ENCODE measurements at regions not wholly inside any gene's neighbourhood (a gene's known extent, or its start where the extent isn't known, plus 50 kb on each side); places are given as distances from the start of the nearest gene placed in this dataset.
A peak's percentile ranks its signal among the peaks of the same experiment; 100 is the strongest.

DNA sequence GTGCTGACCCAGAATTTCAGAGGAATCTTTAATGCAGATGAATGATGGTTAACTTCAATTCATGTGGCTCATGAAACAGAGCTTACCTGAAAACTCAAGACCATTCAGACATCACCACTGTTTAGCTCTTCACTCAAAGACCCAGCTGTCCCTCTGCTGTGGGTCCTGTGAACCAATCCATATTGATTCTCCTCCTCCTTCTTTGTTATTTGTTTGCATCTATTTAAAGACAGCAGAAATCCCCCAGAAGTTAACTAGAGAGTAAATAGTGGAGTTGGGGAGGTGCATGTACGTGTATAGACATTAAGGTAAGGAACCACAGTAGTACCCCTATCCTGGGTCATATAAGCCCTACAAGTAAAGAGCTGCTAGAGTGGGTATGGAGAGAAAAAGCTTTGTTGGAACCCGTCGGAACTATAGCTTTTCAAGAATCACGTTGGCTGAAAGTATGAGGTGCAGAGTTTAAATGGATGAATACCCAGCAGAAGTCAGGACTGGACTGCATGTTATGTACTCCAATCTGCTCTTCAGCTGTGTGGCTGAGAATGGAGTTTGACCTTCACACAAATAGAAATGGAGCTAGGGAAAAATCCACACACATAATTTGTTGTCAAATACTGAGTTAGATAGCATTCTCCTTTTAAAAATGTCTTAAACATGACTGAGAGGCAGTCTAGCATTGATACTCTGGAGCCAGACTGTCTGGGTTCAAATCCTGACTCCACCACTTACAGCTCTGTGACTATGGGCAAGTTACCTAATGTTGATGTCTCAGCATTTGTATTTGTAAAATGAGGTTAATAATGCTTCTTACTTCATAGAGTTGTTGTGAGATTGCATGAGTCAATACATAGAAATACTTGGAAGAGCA lies 81.7 kb upstream of the HK2 start:
- no peaks in the 10 kb centered on the region for H3K27me3 ChIP-seq (ENCODE audit: control insufficient read depth in 1 of 2, insufficient read depth in 2 of 2, low read length in 1 of 2)
- no peaks in the 10 kb centered on the region for H3K36me3 ChIP-seq (ENCODE audit: control insufficient read depth in 1 of 2, insufficient read depth in 2 of 2, low read length in 1 of 2)
- H3K4me1 ChIP-seq (ENCODE audit: control insufficient read depth in 1 of 2, insufficient read depth in 2 of 2, low read length in 2 of 2): no peaks in the 10 kb centered on the region
- no peak for DNase-seq
- H3K27ac ChIP-seq (ENCODE audit: low read depth in 1 of 2, low read length in 2 of 2): no peak overlapping the region
- no peaks in the 10 kb centered on the region for H3K9me3 ChIP-seq (ENCODE audit: control insufficient read depth, low read length)
- H3K4me3 ChIP-seq (ENCODE audit: low read length in 2 of 2): no peak overlapping the region
- 79% methylated on average over 4 of the region's 4 CpGs for WGBS, 2 donors
- intact Hi-C loops (cut with DNase I): no loop called here
- ATAC-seq (ENCODE audit: low FRiP score): no peak

DNA sequence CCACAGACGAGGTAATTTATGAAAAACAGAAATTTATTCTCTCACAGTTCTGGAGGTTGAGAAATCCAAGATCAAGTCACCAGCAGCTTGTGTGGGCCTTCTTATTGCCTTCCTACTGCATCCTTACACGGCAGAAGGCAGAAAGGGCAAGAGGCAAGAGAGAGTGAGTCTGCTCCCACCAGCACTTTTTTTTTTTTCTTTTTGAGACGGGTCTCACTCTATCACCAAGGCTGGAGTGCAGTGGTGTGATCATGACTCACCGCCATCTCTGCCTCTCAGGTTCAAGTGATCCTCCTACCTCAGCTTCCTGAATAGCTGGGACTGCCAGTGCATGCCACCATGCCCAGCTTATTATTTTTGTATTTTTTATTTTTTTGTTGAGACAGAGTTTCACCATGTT lies 78.5 kb upstream of the HK2 start:
- Histone ChIP-seq H3K4me1 (ENCODE audit: control insufficient read depth in 1 of 2, insufficient read depth in 2 of 2, low read length in 2 of 2) (no peaks in the 10 kb centered on the region), H3K9me3 (ENCODE audit: control insufficient read depth, low read length) (no peaks in the 10 kb centered on the region), H3K27ac (ENCODE audit: low read depth in 1 of 2, low read length in 2 of 2) (no peak overlapping the region), H3K27me3 (ENCODE audit: control insufficient read depth in 1 of 2, insufficient read depth in 2 of 2, low read length in 1 of 2) (no peaks in the 10 kb centered on the region), H3K4me3 (ENCODE audit: low read length in 2 of 2) (no peak overlapping the region), H3K36me3 (ENCODE audit: control insufficient read depth in 1 of 2, insufficient read depth in 2 of 2, low read length in 1 of 2) (no peaks in the 10 kb centered on the region)
- DNase-seq: no peak
- intact Hi-C loops (cut with DNase I): no loop called here
- WGBS, 2 donors: 86 to 92% methylated on average over 4 of the region's 4 CpGs
- ATAC-seq (ENCODE audit: low FRiP score): no peak

DNA sequence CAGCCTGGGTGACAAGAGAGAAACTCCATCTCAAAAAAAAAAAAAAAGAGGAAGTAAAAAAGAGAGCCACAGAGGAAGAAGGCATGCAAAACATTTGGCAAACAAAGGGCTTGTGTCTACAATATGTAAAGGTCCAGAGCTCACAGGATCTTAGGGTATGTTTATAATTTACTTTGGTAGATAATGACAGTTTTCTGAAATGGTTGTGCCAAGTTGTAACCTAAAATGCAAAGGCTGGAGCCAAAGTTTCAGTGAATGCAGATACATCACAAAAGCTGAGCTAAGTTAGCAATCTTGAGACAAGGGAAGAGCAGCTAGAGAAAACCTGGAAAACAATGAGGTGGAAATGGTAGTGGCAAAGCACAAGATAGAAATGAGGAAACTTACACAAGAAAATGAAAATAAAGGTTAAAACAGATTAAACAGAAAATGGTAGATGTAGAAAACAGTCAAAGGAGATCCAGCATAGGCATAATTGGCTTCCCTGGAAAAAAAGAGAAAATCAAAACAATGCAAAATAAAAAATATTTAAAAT lies 77.5 kb upstream of the HK2 start:
- H3K27ac ChIP-seq (ENCODE audit: low read depth in 1 of 2, low read length in 2 of 2): no peak overlapping the region
- no peaks in the 10 kb centered on the region for H3K27me3 ChIP-seq (ENCODE audit: control insufficient read depth in 1 of 2, insufficient read depth in 2 of 2, low read length in 1 of 2)
- no peak for DNase-seq
- H3K4me3 ChIP-seq (ENCODE audit: low read length in 2 of 2): no peak overlapping the region
- no peaks in the 10 kb centered on the region for H3K36me3 ChIP-seq (ENCODE audit: control insufficient read depth in 1 of 2, insufficient read depth in 2 of 2, low read length in 1 of 2)
- H3K4me1 ChIP-seq (ENCODE audit: control insufficient read depth in 1 of 2, insufficient read depth in 2 of 2, low read length in 2 of 2): no peaks in the 10 kb centered on the region
- intact Hi-C loops (cut with DNase I): no loop called here
- no peaks in the 10 kb centered on the region for H3K9me3 ChIP-seq (ENCODE audit: control insufficient read depth, low read length)
- no peak for ATAC-seq (ENCODE audit: low FRiP score)

DNA sequence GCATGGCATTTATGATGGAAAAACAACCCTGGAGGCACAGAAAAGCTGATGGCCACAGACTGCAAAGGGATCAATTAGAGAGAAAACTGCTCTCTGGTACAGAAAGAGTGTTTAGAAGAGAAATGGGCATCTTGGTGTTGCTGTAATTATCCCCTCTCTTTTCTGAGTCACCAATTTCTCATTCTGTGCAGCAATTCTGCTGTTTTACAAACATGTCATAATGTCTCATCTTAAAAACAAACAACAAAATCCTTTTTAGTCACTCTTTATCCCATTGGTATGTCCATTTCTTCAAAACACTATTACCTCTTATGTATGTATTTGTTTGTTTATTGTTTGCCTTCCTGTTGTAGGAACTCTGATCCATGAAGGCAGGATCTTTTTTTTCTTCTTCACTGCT lies 73.9 kb upstream of the HK2 start:
- Histone ChIP-seq H3K9me3 (ENCODE audit: control insufficient read depth, low read length) (no peaks in the 10 kb centered on the region), H3K36me3 (ENCODE audit: control insufficient read depth in 1 of 2, insufficient read depth in 2 of 2, low read length in 1 of 2) (no peaks in the 10 kb centered on the region), H3K4me3 (ENCODE audit: low read length in 2 of 2) (no peak overlapping the region), H3K27ac (ENCODE audit: low read depth in 1 of 2, low read length in 2 of 2) (no peak overlapping the region), H3K4me1 (ENCODE audit: control insufficient read depth in 1 of 2, insufficient read depth in 2 of 2, low read length in 2 of 2) (no peaks in the 10 kb centered on the region), H3K27me3 (ENCODE audit: control insufficient read depth in 1 of 2, insufficient read depth in 2 of 2, low read length in 1 of 2) (no peaks in the 10 kb centered on the region)
- DNase-seq: no peak
- intact Hi-C loops (cut with DNase I): no loop called here
- ATAC-seq (ENCODE audit: low FRiP score): no peak

DNA sequence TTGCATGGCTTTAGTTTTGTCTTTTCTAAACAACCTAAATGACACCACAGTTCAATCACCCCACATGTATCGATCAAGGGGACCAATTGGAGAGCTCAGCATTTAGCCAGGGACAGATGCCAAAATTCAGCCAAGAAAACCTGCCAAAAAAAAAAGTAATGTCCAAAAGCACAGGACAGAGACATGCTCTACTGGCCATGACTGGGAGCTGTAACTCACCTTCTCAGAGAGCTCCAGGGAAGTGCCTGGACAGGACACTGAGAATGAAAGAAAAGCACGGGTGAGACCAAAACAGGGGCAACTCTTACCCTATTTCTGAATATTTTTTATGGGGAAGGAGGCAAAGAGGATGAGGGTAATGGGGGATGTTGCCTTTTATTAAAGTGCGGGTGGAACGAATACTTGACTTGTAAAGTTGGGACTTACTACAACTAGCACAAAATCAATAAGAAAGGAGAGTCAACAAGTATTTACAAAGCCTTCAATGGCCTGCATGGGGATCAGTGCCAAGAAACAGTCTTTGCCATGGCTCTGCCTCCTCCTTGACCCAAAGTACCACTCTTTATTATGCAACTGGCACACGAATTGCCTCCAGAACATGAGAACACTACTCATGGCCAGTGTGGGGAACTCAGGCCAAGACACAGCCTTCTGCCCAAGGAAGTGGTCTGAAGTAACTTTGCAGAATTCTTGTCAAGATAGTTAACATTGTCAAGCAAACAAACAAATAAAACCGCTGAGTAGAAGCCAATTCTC lies 72.9 kb upstream of the HK2 start:
- Histone ChIP-seq H3K36me3 (ENCODE audit: control insufficient read depth in 1 of 2, insufficient read depth in 2 of 2, low read length in 1 of 2) (no peaks in the 10 kb centered on the region), H3K27ac (ENCODE audit: low read depth in 1 of 2, low read length in 2 of 2) (no peak overlapping the region), H3K4me3 (ENCODE audit: low read length in 2 of 2) (no peak overlapping the region), H3K4me1 (ENCODE audit: control insufficient read depth in 1 of 2, insufficient read depth in 2 of 2, low read length in 2 of 2) (no peaks in the 10 kb centered on the region), H3K9me3 (ENCODE audit: control insufficient read depth, low read length) (no peaks in the 10 kb centered on the region), H3K27me3 (ENCODE audit: control insufficient read depth in 1 of 2, insufficient read depth in 2 of 2, low read length in 1 of 2) (no peaks in the 10 kb centered on the region)
- DNase-seq (no peak), ATAC-seq (ENCODE audit: low FRiP score) (no peak)
- 80 to 86% methylated on average over 6 of the region's 6 CpGs for WGBS, 2 donors
- intact Hi-C loops (cut with DNase I): no loop called here

DNA sequence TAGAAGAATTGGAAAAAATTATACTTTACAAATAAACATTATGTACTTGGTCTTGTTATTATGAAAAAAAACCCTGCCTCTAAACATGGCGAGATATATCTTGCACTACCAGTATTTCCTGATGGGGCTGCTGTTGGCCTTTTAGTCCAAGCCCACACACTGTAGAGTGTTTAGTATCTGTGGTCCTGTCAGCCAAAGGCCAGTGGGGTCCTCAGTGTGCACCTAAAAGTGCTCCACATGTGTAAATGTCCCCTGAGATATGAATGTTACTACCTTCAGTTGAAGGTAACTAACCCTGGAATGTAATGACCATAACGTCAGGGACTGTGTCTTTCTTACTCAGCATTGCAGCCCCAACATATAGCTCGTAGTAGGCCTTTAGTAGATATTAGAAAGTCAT lies 71.1 kb upstream of the HK2 start:
- 89 to 96% methylated on average over 3 of the region's 3 CpGs for WGBS, 2 donors
- no peak overlapping the region for H3K27ac ChIP-seq (ENCODE audit: low read depth in 1 of 2, low read length in 2 of 2)
- peaks cover 0 to 1% of the 10 kb centered on the region in 2 donors for H3K36me3 ChIP-seq (ENCODE audit: control insufficient read depth in 1 of 2, insufficient read depth in 2 of 2, low read length in 1 of 2)
- intact Hi-C loops (cut with DNase I): no loop called here
- no peaks in the 10 kb centered on the region for H3K27me3 ChIP-seq (ENCODE audit: control insufficient read depth in 1 of 2, insufficient read depth in 2 of 2, low read length in 1 of 2)
- ATAC-seq (ENCODE audit: low FRiP score) (no peak), DNase-seq (no peak)
- no peak overlapping the region for H3K4me3 ChIP-seq (ENCODE audit: low read length in 2 of 2)
- H3K4me1 ChIP-seq (ENCODE audit: control insufficient read depth in 1 of 2, insufficient read depth in 2 of 2, low read length in 2 of 2): no peaks in the 10 kb centered on the region
- H3K9me3 ChIP-seq (ENCODE audit: control insufficient read depth, low read length): peaks cover 2% of the 10 kb centered on the region

DNA sequence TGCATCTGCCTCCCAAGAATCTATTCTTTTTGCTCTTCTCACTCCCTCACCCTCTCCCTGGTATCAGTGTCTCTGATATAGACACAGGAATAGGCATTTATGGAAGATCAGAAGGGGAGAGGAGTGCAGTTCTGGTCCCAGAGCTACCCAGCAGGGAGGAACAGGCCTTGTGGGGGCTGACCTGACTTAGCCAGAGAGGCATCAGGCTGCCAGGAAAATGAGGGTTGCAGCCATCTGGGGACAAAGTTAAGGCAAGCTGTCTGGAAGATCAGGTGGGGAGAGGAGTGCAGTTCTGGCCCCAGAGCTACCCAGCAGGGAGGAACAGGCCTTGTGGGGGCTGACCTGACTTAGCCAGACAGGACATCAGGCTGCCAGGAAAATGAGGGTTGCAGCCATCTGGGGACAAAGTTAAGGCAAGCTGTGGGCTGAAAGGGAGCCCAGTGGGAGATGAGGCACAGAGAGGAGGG lies 69.9 kb upstream of the HK2 start:
- H3K27me3 ChIP-seq (ENCODE audit: control insufficient read depth in 1 of 2, insufficient read depth in 2 of 2, low read length in 1 of 2): no peaks in the 10 kb centered on the region
- H3K36me3 ChIP-seq (ENCODE audit: control insufficient read depth in 1 of 2, insufficient read depth in 2 of 2, low read length in 1 of 2): peaks cover 0 to 1% of the 10 kb centered on the region in 2 donors
- H3K4me1 ChIP-seq (ENCODE audit: control insufficient read depth in 1 of 2, insufficient read depth in 2 of 2, low read length in 2 of 2): peaks cover 0 to 2% of the 10 kb centered on the region in 2 donors
- H3K27ac ChIP-seq (ENCODE audit: low read depth in 1 of 2, low read length in 2 of 2): peak overlapping the region in 1 of 2 donors; percentile 38
- ATAC-seq (ENCODE audit: low FRiP score) (no peak), DNase-seq (no peak)
- H3K9me3 ChIP-seq (ENCODE audit: control insufficient read depth, low read length): peaks cover 2% of the 10 kb centered on the region
- no peak overlapping the region for H3K4me3 ChIP-seq (ENCODE audit: low read length in 2 of 2)
- intact Hi-C loops (cut with DNase I): no loop called here

DNA sequence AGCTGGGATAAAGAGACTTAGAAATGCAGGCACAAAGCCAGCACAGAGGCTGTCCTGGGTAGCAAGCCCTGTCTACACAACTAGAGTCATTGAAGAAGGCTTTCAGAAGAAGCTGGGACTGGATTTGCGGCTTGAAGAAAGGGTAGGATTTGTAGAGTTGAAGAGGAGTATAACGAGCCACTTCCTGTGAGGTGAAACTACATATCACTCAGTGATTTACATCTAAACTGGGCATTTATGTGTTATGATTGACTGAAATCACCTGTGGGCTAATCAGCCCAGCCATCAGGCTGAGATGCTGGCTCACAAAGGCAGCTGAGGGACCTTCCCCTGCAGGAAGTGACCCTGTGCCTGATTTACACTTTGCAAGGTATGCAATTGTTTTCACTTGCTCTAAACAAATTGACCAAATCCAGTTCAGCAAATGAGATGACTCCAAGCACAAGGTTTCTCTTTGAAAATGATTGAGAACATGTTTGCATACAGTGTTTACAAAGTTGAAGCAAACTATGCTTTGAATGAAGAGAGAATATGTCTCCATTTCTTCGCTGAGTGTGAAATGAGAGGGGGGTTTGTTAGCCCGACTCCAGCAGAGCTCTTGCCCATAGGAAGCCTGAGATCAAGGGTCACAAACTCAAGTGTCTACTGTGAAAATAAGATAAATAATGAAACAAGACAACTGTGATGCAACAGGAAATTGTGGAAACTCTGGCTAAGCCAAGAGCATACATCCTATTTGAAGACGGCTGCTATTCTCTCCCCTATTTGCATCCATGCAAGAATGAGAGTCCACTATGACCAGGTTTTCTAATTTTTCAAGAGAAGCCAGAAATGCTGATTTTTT lies 69.3 kb upstream of the HK2 start:
- Histone ChIP-seq H3K4me3 (ENCODE audit: low read length in 2 of 2) (no peak overlapping the region), H3K36me3 (ENCODE audit: control insufficient read depth in 1 of 2, insufficient read depth in 2 of 2, low read length in 1 of 2) (peaks cover 0 to 1% of the 10 kb centered on the region in 2 donors), H3K4me1 (ENCODE audit: control insufficient read depth in 1 of 2, insufficient read depth in 2 of 2, low read length in 2 of 2) (peaks cover 0 to 2% of the 10 kb centered on the region in 2 donors), H3K9me3 (ENCODE audit: control insufficient read depth, low read length) (peaks cover 2% of the 10 kb centered on the region), H3K27ac (ENCODE audit: low read depth in 1 of 2, low read length in 2 of 2) (no peak overlapping the region), H3K27me3 (ENCODE audit: control insufficient read depth in 1 of 2, insufficient read depth in 2 of 2, low read length in 1 of 2) (no peaks in the 10 kb centered on the region)
- WGBS, 2 donors: 74 to 84% methylated on average over 5 of the region's 5 CpGs
- intact Hi-C loops (cut with DNase I): no loop called here
- ATAC-seq (ENCODE audit: low FRiP score): no peak
- DNase-seq: no peak

Measured in aorta (tissue), 5 donors.